ENCODE measurements at regions not wholly inside any gene's neighbourhood (a gene's known extent, or its start where the extent isn't known, plus 50 kb on each side); places are given as distances from the start of the nearest gene placed in this dataset.
A peak's percentile ranks its signal among the peaks of the same experiment; 100 is the strongest.

GRCh38 chr15:93524432-93524831 is 435.4 kb upstream of the RGMA start:
- no peak for DNase-seq

- peak; percentile 55 for DNase-seq
Measured at GRCh38 chr15:93523481-93523880, 434.5 kb upstream of the RGMA start.

GRCh38 chr15:93520206-93520605 is 431.2 kb upstream of the RGMA start:
- DNase-seq, result no peak

DNA sequence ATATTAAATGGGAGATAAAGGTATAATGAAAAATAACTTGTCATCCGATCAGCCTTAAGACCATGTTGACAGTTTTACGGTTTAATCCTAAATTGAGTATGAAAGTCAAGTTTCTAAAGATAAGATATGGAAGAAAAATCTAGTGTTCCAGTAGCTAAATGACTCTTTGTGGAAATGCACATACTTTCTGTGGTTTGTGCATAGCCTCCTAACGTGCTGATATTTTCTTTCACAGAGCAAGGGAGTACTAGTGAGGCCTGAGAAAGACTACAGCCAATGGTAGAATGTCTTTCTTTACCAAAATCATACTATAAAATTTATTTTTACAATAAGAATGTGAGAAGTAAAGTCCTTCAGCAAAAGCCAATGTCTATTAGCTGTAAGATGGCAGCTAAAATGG is 430.6 kb upstream of the RGMA start:
- no peak for DNase-seq

DNA sequence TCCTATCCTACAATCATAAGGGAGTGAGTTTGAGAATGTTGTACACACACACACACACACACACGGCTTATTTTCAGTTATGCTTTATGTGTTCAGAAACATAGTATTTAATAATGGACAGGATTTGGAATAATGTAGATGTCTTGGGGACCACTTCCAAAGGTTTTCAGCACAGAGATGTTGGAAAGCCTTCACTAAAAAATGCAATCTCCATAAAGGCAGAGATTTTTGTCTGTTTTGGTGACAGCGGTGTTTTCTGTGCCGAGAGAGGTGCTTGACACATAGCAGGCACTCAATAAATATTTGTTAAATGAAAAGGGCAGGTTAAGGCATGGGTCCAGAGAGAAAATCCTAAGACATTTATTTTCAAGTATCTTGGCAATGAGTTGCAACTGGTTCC is 428.2 kb upstream of the RGMA start:
- no peak for DNase-seq

GRCh38 chr15:93515256-93516051 is 426.4 kb upstream of the RGMA start:
- DNase-seq, result peak; percentile 43

DNA sequence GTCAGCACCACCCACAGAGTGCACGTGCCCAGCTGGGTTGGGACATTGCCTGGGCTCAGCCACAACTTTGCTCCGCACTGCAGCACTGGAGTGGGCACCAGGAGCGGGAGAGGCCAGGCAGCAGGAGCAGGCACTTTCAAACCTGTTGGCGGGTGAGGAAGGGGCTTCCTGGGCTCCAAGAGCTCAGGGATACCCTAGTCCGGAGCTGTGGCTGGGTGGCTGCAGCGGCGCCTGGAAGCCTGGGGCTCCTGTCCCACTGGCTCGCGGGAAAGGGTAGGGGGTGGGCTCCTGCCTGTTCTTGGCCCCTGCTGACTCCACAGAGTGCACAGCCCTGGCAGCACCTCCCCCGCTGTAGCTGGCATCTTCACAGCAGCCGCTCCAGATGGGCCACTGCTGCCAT is 417.6 kb upstream of the RGMA start:
- DNase-seq, result no peak

- no peak for DNase-seq
Measured at GRCh38 chr15:93505506-93505905, 416.5 kb upstream of the RGMA start.

GRCh38 chr15:93501946-93502345 is 412.9 kb upstream of the RGMA start:
- peak; percentile 55 for DNase-seq

DNA sequence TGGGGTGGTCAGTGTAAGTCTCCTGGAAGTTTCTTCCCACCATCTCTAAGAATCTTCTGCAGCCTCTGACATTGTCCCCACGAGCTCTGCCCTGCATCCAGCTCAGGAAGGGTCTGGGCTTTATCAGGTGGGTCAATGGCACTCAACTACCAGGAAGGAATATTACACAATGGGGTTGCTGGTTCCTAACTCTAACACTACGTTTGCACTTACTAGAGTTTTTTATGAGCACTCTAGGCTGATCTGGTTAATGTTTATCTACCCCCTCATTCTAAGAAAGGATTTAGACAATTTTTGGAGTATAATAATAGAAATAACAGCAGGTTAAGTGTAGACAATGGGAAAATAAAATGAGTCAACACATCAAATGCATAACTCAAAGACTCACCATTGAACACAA is 411.1 kb upstream of the RGMA start:
- no peak for DNase-seq

DNA sequence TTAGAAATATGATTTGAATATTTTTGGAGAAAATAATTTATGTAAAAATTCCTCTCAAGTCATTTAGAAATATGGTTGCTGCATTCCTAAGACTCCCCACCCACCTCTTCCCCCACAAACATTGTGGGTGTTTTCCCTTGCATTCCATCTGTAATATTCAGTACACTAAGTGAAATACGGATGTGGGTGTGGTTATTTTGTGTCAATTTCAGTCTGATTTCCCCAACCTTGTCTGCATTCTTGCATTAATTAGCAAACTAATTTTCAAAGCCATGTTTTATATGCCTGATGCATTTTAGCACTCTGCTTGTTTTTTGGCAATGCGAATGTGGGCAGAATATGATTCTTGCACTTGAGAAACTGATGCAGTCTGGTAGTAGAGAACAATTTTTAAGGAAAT is 408.3 kb upstream of the RGMA start:
- DNase-seq, result peak; percentile 74

- DNase-seq, result no peak
Measured at GRCh38 chr15:93496888-93497287, 407.9 kb upstream of the RGMA start.

- DNase-seq, result no peak
Measured at GRCh38 chr15:93495799-93496637, 407.0 kb upstream of the RGMA start.

- DNase-seq, result no peak
Measured at GRCh38 chr15:93493172-93493571, 404.2 kb upstream of the RGMA start.

DNA sequence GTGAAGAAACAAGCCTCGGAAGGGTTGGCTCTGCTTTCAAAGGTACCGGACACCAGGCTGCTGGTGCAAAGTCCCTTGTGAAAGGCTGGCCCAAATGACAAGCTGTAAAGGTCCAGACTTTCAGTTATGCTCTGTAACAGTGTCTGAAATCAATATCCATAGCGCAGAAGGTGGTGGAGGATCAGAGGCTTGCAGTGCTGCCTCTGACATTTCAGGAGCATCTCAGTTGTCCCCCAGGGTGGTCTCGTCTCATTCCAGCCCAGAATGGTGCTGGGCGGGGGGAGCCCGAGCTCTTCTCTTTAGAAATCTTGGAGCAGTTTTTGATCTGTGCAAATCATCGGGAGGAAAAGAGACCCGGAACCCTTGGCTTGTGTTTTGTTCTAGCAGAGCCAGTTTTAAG is 402.3 kb upstream of the RGMA start:
- no peak for DNase-seq

DNA sequence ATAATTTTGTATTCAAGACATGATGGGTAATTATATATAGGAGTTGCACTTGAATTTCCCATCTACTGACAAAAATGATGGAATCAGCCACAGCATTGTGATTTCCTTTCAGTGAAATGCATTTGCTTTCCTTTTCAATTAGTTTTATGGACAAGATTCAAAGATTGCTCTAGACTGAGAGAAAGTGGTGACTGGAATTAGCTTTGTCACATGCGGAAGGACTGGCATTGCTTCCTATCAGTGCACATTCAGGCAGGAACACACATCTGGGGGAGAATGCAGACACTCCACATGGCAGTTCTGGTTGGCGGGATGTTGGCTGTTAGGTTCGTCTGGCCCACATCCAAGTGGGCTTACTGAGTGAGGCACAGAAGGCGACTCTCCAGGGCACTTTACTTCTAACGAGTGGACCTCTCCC is 399.3 kb upstream of the RGMA start:
- no peak for DNase-seq

DNA sequence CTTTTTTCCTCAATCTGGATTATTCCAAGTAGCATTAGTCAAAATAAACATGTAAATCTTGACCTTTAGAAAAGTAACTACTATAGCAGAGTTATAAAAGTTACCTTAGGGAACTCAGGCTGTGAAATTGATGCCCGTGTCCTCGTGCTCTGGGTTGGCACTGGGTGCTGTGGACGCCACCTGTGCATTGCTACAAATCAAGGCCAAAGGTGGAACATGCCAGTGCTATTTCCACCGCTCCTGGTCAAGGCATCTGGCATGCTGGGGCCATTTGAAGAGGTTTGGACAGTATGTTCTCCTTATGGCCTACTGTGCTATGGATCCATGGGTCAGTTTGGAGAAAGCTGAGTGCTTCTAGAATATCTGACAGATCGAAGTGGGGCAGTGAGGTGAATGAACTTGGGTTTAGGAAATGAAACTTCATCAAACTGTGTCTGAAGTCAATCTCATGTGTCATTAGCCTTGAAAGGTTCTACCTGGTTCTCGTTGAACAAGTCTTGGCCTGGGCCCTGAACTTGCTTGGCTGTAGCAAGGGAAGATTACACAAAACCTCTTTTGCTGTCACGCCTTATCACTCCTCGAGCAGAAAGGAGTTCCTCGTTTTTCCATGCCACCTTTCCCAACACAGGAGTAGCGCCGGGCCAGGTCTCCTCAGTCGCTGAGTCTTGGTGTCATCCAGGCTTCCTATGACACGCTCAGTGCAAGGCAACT is 397.6 kb upstream of the RGMA start:
- no peak for DNase-seq

DNA sequence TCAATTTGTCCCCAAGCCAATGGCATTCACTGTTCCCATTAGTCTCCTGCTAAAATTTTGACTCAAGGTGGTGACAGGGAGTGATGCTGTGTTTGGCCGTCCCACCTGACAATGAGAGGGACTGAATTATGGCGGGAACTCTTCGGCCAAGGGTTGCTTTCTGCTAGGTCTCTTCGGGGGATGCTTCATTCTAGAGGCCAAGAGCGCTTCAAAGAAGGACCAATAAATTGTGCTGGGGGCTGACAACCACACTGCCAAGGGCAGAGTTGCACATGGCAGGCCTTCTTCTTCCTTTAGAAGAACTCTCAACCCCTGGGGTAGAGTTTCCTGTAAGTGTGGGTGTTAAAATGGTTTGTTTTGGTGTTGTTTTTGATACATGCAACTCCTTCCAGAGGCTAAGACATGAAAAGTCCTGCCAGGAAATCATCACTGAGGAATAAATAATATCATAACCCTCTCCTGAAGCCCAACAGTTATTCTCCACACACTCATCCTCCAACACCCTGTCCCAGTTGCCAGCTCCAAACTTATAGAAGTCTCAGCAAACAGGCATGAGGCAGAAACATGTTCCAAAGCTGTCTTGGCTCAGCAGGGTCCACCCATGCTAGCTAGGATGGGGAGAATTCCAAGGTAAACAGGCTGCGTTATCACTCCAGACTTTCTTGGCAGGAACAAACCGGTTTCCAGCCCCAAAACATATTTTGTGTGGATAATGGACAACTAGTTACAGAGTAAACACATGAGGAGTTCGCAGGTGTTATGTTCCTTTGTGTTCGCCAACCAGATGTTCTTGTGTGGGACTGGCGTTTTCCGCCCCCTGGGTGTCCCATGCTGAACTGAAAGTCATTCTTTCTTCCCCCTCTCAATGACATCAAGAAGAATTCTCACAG is 396.7 kb upstream of the RGMA start:
- no peak for DNase-seq

GRCh38 chr15:93483923-93484322 is 394.9 kb upstream of the RGMA start:
- no peak for DNase-seq

- DNase-seq, result no peak
Measured at GRCh38 chr15:93482731-93483130, 393.7 kb upstream of the RGMA start.

DNA sequence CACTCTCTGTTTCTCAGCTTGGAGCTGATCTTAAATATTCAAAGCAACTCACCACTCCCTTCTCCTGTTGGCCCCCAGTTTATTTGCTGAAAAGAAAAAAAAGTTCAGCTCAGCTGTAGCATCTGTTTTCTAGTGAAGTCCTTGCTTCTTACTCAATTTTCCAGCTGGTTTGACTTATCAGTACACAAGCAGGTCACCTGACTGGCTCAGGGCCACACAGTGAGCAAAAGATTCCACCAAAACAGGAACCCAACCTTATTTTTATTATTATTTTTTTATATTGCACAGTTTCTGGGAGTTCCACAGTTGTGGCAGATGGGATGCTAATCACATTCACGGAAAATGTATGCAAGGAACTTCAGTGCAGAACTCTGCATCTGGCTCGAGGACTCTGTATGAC is 390.7 kb upstream of the RGMA start:
- DNase-seq, result no peak

DNA sequence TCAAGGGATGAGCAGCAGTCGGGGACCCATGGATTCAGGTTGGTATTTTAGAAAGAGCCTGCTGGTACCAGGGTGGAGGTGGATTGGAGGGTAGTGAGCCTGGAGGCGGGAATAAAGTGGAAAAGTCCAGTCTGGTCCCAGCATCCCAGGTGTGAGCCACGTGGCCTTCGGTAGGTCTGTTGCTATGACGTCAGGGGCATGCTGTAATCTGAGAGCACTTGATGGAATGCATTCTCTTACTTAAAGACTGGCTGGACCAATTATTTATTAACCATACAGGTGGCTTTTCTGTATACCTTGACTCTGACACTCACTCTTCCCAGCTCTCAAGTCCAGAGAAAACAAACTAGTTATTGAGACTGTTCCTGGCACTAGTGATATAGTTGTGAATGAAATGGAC is 389.9 kb upstream of the RGMA start:
- DNase-seq, result no peak

Data from fibroblast of skin of scalp (primary cell).